ENCODE measurements at regions not wholly inside any gene's neighbourhood (a gene's known extent, or its start where the extent isn't known, plus 50 kb on each side); places are given as distances from the start of the nearest gene placed in this dataset.
"Not testable (repeated sequence)": the region's sequence is repeated elsewhere in the genome, so short reads cannot be mapped to it uniquely, and the experiment has no call there.

- no peak for DNase-seq
Measured at GRCh38 chr11:98495016-98495415, 525.7 kb upstream of the CNTN5 start.

DNA sequence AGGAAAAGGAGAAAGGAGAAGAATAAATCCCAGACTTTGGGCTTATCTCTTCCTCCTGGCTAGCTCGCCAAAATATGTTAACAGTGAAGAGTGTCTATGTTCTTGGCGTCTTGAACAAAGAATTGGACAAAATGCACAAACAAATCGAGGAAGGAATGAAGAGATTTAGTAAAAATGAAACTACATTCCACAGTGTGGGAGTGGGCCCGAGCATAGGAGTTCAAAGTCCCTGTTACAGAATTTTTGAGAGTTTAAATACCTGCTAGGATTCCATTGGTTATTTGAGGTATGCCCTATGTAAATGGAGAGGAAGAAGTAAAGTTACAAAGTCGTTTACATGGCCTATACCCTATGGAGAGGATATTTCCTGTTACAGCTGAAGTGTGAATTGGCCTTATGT lies 525.1 kb upstream of the CNTN5 start:
- DNase-seq = no peak

- no peak for DNase-seq
Measured at GRCh38 chr11:98507208-98507607, 513.5 kb upstream of the CNTN5 start.

DNA sequence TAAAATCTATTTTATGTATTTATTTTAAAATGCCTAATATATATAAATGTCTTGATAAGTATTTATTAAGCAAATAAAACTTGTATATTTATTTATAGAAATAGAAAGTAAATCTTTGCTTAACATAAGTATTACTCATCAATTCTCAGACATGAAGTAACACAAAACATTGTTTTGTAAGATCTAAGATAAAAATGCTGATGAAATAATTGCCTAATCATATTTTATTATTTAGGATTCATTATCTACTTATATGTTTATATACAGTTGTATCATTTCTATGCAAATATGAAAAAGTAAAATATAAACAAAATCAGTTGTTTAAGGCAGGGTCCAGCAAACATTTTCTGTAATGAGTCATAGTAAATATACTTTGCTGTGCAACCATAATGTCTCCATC lies 507.8 kb upstream of the CNTN5 start:
- DNase-seq = no peak

DNA sequence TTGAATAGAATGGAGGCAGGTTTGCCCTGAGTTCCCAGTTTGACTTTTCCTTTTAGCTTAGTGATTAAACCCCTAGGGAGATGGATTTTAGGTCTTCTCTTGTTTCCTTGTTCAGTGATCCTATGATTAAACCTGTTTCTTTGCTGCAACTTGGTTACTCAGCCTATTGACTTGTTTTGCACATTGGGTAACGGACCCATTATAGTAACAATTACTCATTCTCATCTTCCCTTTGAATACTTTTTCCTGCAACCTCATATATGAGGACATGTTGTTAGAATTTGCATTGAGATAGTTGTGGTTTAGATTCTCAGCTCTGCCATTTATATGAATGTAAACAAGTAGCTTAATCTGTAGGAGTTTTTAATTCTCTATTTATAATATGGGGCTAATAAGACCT lies 489.2 kb upstream of the CNTN5 start:
- DNase-seq = no peak

DNA sequence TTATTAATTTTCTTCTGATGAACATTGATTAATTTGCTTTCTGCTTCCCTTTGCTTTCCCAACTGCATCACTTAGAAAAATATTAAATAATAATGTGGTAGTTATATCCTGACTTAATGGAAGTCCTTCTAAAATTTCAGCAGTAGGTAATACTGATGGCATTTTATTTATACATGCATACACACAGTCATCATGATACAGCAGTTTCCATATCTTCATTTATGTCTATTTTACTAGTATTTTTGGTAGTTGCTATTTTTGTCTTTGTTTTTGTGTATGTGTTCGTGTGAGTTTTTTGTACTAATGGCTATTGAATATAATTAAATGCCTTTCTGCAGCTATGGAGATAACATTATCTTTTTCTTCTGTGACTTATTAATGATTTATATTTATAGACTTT lies 484.7 kb upstream of the CNTN5 start:
- no peak for DNase-seq

DNA sequence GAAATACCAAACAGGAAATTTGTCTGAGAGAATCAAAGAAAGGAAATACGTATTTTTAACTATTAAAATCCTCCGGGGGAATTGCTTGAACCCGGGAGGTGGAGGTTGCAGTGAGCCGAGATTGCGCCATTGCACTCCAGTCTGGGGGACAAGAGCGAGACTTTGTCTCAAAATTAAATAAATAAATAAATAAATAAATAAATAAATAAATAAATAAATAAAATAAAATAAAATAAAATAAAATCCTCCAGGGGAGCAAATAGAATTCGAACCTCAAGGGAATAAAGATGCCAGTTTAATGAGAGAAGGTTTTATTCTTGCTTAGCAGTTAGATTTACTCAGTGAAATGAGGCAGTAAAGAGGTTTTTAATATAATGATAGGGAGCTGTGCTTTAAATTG lies 482.4 kb upstream of the CNTN5 start:
- not testable (repeated sequence) for DNase-seq

GRCh38 chr11:98545544-98546175 lies 475.1 kb upstream of the CNTN5 start:
- DNase-seq = peak; percentile 52

DNA sequence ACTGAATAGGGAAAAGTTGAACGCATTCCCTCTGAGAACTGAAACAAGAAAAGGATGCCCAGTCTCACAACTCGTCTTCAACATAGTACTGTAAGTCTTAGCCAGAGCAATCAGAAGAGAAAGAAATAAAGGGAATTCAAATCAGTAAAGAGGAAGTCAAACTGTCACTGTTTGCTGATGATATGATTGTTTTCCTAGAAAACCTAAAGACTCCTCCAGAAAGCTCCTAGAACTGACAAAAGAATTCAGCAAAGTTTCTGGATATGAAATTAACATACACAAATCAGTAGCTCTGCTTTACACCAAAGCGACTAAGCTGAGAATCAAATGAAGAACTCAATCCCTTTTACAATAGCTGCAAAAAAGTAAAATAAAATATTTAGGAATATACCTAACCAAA lies 471.2 kb upstream of the CNTN5 start:
- DNase-seq = no peak

DNA sequence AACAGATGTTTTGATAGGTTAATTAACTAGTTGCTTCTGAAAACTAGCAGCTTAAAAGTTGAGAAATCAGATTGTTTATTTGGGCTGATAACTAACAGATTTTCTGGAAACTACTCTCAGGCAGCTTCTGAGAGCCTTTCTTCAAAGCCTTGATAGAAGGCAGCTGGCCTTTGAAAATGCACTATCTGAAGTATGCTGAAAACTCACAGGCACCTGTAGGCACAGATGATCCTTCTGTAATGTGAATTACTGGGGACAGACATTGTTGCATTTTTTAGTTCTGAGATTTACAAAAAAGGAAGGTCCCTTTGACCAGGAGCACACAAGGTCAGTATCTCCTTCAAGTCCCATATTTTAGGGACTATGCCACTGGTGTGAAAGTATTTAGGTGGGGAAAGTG lies 460.8 kb upstream of the CNTN5 start:
- DNase-seq = no peak

GRCh38 chr11:98561252-98561651 lies 459.5 kb upstream of the CNTN5 start:
- no peak for DNase-seq

GRCh38 chr11:98561877-98562395 lies 458.8 kb upstream of the CNTN5 start:
- DNase-seq = no peak

DNA sequence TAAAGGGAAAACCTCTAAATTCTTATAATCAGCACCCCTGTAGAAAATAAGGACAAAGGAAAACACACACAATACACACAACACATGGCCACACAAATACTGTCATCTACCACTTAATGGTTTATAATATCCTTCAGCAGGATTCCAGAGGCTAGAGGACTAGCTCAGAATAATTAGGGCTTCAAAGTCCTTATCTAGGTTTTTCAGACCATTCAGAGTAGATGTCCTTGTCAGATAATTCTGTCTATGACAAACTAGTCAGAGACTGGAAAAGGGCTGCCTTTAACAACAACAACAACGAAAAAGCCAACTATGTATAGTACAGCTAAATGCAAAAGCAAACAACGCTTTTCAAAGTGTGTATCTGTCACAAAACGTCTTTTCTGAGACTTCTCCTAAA lies 456.5 kb upstream of the CNTN5 start:
- DNase-seq = no peak

DNA sequence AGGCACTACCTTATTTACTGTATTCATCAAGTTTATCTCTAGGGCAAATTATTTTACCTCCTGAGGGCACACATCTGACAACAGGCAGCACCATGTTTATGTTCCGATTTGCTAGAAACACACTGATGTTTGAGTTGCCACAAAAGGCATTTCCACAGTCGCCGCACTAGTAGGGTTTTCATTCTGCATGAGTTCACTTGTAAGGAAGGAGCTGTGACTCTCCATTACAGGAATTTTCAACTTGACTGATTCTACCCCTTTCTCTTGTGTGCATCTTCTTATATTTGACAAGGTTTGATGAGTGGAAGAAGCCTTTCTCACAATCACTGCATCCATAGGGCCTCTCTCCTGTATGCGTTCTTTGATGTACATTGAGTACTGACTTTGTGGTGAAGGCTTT lies 455.9 kb upstream of the CNTN5 start:
- DNase-seq = no peak

DNA sequence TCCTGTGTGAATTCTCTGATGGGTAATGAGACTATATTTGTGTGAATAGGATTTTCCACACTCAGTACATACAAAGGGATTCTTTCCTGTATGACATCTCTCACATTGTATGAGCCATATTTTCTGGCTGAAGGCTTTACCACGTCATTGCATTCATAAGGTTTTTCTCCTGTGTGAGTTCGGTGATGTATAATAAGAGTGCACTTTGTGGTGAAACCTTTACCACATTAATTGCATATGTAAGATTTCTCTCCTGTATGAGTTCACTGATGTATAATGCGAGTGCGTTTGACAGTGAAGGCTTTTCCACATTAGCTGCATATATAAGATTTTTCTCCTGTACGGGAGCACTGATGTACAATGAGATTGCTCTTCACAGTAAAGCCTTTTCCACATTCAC lies 455.4 kb upstream of the CNTN5 start:
- no peak for DNase-seq

- peak; percentile 45 for DNase-seq
Measured at GRCh38 chr11:98566978-98567377, 453.8 kb upstream of the CNTN5 start.

DNA sequence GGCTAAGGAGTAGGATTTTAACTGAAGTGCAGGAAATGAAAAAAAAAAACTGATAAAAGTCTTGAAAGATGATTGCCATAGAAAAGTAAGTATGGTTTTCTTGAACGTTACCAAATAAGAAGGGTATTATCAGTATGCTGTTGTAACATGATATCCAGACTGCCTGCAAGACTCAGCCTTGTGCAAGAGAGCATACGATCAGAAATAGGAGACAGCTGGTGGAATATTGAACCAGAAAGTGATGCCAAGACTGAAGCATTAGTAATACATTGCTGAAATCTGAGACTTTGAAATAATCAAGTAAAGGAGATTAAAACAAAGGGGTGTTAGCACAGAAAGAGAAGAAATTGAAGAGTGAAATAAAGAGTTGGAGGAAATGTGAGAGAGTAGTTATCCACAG lies 452.7 kb upstream of the CNTN5 start:
- no peak for DNase-seq

GRCh38 chr11:98572941-98573340 lies 447.8 kb upstream of the CNTN5 start:
- DNase-seq = no peak

DNA sequence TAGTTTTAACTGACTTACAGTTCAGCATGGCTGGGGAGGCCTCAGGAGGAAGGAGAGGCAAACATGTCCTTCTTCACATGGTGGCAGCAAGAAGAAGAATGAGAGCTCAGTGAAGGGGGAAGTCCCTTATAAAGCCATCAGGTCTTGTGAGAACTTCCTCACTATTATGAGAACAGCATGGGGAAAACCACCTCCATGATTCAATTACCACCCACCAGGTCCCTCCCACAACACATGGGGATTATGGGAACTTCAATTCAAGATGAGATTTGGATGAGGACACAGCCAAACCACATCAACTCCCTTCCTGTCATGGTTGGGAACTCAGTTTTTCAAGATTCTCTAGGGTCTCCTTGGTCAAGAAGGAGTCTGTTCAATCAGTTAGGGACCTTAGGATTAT lies 432.9 kb upstream of the CNTN5 start:
- DNase-seq = no peak

DNA sequence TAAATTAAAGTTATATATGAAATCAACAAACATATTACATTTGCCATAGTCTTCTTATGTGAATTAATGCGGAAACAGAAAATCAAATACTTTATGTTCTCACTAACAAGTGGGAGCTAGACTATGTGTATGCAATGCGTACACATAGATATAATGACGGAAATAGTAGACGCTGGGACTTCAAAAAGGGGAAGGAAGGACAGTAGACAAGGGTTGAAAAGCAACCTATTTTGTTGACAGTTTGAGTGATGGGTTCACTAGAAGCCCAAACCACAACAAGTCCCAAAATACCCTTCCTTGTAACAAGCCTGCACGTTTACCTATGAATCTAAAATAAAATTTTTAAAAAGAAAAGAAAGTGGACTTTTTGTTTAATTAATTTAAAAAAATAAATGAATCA lies 430.8 kb upstream of the CNTN5 start:
- no peak for DNase-seq

GRCh38 chr11:98600103-98600502 lies 420.6 kb upstream of the CNTN5 start:
- DNase-seq = no peak

- DNase-seq = no peak
Measured at GRCh38 chr11:98600786-98601773, 419.7 kb upstream of the CNTN5 start.

DNA sequence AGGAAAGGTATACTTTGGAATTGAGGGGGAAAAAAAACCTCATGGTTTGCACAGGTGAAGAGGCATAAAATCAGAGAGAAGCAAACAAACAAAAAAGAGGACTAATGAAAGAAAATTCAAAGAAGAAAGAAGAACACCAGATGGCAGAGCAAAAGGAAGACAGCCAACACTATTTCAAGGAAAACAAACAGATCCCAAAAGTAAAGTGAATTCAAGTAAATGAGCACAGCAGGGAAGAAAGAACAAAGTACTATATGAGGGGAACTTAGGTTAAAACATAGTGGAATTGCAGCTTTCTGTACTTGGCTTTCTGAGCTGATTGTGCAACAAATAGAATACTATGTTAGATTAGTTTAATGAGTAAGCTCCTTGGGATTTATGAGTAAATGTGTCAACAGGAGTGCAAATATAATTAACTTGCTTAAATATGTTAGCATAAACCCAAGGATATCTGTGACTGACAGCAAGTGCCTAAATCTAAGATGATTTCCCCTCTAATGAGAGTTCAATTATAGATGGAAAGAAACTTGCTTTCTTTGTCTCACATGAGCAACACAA lies 404.6 kb upstream of the CNTN5 start:
- no peak for DNase-seq

DNA sequence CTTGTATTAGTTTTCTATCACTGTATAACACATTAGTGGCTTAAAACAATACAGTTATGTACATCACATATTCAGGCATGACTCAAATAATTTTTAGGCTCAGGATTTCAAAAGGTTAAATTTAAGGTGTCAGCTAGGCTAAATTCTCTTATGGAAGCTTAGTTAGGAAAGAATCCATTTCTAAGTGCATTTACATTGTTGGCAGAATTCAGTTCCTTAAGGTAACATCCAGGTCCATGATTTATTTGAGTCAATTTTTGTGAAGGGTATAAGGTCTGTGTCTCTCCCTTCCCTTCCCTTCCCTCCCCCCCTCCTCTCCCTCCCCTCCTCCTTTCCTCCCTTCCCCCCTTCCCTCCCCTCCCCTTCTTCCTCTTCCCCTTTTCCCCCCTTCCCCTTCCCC lies 399.0 kb upstream of the CNTN5 start:
- no peak for DNase-seq

Measured in islet precursor cell (in vitro differentiated cells).